Activated CD4-positive, alpha-beta T cell treated with anti-CD3 and anti-CD28 coated beads, Interleukin-2, Interleukin-6, amounts not matched to agents 100 ng/mL and 50 ng/mL, durations not matched to agents 16 hours and 8 hours (primary cell): ENCODE measurements at regions not wholly inside any gene's neighbourhood (a gene's known extent, or its start where the extent isn't known, plus 50 kb on each side); places are given as distances from the start of the nearest gene placed in this dataset.
"Not testable (repeated sequence)": the region's sequence is repeated elsewhere in the genome, so short reads cannot be mapped to it uniquely, and the experiment has no call there.

Experiments
- DNase-seq: peaks from one replicate; pipeline ENCODE4 v3.0.0-alpha.2; 2020

GRCh38 chrX:115357326-115358120, 68.0 kb downstream of the LUZP4 start:
- DNase-seq = no peak

GRCh38 chrX:115359508-115359907, 70.0 kb downstream of the LUZP4 start:
- not testable (repeated sequence) for DNase-seq

GRCh38 chrX:115360220-115360781, 70.8 kb downstream of the LUZP4 start:
- no peak for DNase-seq

DNA sequence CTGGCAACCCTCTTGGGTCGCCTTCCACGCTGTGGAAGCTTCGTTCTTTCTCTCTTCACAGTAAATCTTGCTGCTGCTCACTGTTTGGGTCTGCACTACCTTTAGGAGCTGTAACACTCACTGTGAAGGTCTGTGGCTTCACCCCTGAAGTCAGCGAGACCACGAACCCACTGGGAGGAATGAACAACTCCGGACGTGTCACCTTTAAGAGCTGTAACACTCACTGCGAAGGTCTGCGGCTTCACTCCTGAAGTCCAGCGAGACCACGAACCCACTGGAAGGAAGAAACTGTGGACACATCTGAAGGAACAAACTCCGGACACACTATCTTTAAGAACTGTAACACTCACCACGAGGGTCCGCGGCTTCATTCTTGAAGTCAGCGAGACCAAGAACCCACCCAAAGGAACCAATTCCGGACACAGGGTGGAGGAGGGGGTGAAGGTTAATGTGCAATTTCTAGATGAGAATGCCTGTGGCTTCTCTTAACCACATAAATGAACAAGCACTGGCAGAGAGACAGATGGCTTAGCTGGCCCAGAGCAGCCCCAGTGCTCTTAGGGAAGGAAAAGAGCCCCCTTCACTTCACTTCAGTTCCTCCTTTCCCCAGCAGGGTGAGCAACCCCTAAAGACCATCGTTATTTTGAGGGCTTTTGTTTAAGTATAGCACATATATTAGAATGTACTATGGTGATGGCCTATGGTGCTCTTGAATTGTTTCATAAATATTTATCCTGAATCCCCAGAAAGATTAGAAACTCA, 73.0 kb downstream of the LUZP4 start:
- peak; percentile 4 for DNase-seq

GRCh38 chrX:115363372-115363771, 73.9 kb downstream of the LUZP4 start:
- no peak for DNase-seq

- no peak for DNase-seq
Measured at GRCh38 chrX:115363897-115364296, 74.4 kb downstream of the LUZP4 start.

DNA sequence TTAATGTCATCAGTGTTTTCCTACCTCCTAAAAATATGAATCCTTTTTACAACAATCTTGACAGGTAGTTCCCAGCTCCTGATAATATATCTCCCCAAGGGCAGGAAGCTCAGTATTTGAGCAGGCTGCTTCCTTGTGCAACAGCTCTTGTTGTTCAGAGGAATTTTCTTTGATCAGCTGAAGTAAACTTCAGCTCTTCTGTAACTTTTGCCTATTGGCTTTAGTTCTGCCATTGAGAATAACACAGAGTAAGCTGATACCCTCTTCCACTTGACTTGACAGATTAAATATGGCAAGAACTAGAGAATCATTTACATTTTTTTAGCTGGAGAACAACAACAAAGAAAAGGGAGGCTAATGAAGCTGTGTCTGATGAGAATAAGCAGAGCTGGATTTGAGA, 75.2 kb downstream of the LUZP4 start:
- DNase-seq = no peak

DNA sequence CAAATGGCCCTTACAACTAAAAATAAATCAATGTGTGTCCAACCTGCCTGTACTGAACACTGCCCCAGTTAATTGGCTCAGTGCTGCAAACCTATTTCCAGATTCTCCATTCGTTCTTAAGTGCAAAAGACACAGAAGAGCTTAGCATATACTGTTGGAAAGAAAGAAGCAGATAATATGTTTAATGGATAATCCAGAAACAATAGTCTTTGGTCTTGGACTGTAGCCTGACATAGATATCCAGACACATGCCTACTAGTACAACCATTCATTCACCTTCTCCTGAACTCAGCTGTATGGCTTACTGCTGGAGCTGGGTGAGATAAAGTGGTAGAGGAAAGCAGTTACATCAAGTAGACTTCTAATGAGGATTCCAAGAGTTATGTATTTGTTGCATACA, 77.0 kb downstream of the LUZP4 start:
- DNase-seq = no peak

GRCh38 chrX:115367455-115367854, 77.9 kb downstream of the LUZP4 start:
- peak; percentile 2 for DNase-seq

- no peak for DNase-seq
Measured at GRCh38 chrX:115367951-115368350, 78.4 kb downstream of the LUZP4 start.

GRCh38 chrX:115368876-115369275, 79.4 kb downstream of the LUZP4 start:
- DNase-seq = no peak

DNA sequence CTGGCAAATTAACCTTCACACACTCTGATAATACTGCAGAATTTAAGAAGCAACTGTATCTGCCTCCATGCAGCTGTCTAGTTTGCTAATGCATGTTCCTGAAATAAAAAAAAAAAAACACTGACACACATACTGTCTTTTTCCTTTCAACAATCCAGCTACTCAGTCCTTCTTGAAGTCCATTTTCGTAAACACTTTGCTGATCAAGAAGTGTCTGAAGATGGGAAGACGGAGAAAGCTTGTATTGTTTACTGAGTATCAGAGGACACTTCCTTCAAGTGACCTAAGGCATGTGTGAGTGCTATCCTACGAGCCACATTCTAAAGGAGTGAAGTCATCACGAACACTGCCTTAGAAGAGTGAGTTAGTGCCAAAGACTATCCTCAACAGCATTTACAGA, 82.6 kb downstream of the LUZP4 start:
- no peak for DNase-seq

GRCh38 chrX:115373308-115373707, 83.8 kb downstream of the LUZP4 start:
- no peak for DNase-seq

- DNase-seq = no peak
Measured at GRCh38 chrX:115378471-115378870, 89.0 kb downstream of the LUZP4 start.

DNA sequence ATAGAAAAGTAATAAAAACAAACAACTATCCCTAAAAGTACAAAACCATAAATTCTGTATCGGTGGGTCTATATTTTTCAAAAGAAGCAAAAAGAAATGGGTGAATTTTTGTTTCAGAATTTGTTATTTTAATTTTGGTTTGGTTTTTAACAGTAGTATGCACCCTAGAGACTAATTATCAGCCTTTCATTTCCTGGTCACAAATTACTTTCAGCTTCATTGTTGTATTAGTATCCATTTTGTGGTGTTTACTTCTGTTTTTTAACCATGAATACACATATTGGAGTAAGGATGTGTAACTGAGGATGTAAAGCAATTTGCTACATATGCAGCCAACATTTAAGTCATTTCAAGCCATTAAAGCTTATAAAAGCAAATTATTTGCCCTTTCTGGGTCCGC, 97.8 kb downstream of the LUZP4 start:
- DNase-seq = no peak

DNA sequence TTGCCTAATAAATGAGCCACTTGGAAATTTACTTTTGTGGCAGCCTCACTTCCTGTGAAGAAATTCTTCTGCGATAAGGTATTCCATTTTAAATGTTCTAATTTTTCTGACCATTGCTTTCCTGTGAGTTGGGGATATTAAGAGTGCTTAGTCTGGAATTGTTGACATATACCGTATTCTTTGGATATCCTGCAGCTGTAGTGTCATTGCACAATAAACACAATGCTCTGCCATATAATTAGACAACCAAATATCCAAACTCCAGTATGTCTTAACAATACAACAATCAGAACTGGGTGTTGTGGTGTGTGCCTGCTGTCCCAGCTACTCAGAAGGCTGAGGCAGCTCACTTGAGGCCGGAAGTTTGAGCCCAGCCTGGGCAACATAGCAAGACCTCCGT, 99.4 kb downstream of the LUZP4 start:
- no peak for DNase-seq

GRCh38 chrX:115390078-115390477, 100.6 kb downstream of the LUZP4 start:
- no peak for DNase-seq

GRCh38 chrX:115392031-115392430, 102.5 kb downstream of the LUZP4 start:
- no peak for DNase-seq

GRCh38 chrX:115392871-115393270, 103.4 kb downstream of the LUZP4 start:
- DNase-seq = no peak

DNA sequence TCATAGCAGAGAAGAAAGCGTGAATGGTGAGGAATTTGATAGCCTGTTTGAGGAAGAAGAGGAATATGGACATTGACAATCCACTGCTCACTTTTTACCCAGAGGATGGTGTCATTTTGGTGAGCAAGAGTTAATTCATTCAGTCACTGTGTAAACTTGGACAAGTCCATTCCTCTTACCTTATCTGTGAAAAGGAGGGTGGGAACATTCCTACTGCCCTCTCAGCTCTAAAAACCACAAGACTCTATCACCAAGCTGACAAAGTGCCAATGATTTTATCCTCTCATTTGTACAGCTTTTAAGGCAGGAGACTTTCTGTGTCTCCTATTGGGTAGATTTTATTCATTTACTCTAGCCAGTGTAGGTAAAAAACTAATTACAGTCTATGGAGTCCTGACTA, 103.8 kb downstream of the LUZP4 start:
- no peak for DNase-seq

- not testable (repeated sequence) for DNase-seq
Measured at GRCh38 chrX:115394806-115395205, 105.3 kb downstream of the LUZP4 start.

DNA sequence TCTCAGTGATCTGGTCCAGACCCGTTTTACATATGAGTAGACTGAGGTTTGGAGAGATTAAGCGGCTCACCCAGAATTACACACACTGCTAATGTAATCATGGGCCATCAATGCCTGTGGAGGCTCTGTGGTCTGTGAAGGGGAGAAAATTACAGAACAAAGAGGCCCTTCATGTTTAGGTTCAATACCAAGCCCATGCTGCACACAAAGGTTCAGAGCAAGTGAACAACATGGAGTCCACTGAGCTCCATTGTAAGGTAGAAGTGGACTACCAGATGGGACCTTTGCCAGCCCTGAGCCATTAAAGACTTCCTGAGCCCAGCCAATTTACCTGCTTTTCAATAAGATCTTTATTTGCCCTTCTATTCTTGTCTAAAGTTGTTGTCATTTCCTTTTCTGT, 109.8 kb downstream of the LUZP4 start:
- no peak for DNase-seq

DNA sequence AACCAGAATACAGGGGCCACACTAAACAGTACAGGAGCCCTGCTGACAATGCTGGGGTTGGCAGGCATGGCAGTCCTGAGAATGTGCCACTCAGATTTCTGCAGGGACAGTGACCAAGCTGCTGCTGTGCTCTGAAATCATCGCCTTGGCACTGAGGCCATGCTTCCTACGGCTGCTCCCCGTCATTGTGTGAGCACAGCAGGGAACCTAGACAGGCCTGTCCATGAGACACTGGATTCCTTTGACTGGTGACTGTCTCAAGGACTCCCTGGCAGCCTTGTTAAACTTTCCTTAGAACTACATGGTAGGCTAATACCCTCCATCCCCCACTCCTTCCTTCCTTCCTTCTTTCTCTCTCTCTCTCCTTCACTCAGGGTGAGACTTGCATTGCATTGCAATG, 111.4 kb downstream of the LUZP4 start:
- no peak for DNase-seq

- no peak for DNase-seq
Measured at GRCh38 chrX:115402299-115402698, 112.8 kb downstream of the LUZP4 start.
